Putamen (tissue), 1 donor: ENCODE measurements at regions not wholly inside any gene's neighbourhood (a gene's known extent, or its start where the extent isn't known, plus 50 kb on each side); places are given as distances from the start of the nearest gene placed in this dataset.
"Not testable (repeated sequence)": the region's sequence is repeated elsewhere in the genome, so short reads cannot be mapped to it uniquely, and the experiment has no call there.

Experiments used
- DNase-seq: peaks from one replicate; pipeline ENCODE4 v3.0.0-alpha.2; 2016; ENCODE audit warnings: low spot score

DNA sequence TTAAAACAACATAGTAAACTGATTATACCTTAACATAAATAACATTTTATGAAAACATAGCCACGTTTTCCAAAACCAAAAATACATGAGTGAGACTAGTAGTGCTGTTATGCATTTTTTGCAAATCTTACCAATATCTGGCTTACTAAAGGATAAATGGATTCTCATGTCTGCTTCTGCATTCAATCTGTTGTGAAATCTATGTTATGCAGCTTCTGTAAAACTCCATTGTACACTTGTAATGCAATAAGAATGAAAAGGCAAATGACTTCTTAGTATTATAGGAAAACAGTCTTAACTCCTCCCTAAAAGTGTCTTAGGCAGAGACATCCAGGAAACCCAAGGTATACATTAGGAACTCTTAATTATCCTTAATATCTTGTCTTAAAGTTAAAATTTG, 330.9 kb upstream of the THBS1 start:
- no peak for DNase-seq

DNA sequence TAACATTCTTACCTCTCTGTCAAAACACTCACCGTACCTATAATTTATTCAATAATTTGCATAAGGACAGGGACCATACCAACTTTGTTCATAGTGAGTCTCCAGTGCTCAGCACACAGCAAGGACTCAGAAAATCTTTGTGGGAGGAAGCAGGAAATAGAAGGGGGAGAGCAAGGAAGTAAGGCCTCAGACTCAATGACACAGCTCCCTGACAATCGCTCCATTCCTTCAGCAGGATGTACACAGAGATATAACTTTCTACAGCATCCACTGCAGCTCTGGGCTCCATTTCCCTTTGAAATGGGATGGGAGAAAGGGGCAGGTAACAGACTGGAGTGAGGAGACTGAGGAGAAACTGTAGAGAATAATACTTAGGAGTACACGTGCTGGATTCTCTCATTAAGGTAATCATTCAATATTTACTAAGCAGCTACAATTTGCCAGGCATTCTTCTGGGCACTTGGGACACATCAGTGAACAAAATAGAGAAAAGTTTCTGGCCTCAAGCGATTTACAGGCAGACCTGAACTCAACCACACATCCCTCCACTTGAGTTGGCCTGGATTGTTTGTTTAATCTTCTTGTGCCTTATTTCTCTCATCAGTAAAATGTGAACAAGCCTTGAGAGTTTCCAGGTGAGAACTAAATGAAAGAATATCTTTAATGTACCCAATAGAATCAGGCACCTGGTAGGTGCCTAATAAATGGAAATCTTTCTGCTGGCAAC, 330.3 kb upstream of the THBS1 start:
- DNase-seq = no peak

- DNase-seq = no peak
Observed at GRCh38 chr15:39251413-39252133, 329.3 kb upstream of the THBS1 start.

GRCh38 chr15:39252134-39252470, 328.8 kb upstream of the THBS1 start:
- DNase-seq = no peak

DNA sequence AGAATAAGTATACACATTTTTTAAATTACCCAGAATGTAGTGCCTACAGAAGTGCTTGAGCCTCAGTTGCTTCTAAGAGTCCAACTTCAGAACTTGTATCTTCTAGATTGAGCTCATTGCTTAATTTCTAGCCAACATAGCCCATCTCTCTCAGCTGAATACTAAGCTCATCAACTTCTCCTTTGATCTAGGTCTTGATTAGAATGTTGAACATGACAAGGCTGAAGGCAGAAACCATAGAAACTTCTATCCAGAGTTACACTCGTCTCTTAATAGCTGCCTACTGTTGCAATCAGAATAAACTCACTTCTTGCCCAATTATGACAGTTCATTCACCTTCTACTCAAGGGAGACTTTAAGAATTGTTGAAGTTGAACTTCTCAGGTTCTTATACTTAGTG, 327.3 kb upstream of the THBS1 start:
- DNase-seq = no peak

- DNase-seq = no peak
Observed at GRCh38 chr15:39254181-39254580, 326.7 kb upstream of the THBS1 start.

- DNase-seq = no peak
Observed at GRCh38 chr15:39255760-39256159, 325.1 kb upstream of the THBS1 start.

DNA sequence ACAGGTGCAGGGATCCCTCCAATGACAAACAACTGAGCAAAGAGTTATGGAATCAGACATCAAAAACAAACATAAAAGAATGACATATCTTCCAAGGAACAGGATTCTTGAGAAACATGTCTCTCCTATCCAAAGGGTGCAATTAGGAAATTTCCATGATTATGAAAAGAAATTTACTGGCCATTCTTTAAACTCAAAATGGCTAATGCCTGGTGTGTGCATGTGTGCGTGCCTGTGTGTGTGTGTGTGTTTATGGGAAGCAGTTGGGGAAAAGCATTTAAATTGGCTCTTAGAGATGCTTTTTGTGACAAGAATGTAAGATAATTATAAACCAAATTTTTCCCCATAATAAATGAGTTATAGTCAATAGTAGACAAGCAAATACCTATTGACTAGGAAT, 320.5 kb upstream of the THBS1 start:
- DNase-seq = no peak

DNA sequence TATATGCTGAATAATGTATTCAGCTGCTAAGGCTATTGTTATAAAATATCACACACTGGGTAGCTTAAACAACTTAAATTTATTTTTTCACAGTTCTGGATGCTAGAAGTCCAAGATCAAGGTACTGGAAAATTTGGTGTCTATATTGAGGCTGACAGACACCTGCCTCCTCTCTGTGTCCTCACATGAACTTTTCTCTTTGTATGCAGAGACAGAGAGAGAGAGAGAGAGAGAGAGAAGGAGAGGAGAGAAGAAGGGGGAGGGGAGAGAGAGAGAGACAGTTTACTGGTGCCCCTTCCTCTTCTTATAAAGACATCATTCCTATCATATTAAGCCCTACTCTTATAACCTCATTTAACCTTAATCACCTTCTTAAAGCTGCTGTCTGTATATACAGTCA, 320.1 kb upstream of the THBS1 start:
- DNase-seq = no peak

DNA sequence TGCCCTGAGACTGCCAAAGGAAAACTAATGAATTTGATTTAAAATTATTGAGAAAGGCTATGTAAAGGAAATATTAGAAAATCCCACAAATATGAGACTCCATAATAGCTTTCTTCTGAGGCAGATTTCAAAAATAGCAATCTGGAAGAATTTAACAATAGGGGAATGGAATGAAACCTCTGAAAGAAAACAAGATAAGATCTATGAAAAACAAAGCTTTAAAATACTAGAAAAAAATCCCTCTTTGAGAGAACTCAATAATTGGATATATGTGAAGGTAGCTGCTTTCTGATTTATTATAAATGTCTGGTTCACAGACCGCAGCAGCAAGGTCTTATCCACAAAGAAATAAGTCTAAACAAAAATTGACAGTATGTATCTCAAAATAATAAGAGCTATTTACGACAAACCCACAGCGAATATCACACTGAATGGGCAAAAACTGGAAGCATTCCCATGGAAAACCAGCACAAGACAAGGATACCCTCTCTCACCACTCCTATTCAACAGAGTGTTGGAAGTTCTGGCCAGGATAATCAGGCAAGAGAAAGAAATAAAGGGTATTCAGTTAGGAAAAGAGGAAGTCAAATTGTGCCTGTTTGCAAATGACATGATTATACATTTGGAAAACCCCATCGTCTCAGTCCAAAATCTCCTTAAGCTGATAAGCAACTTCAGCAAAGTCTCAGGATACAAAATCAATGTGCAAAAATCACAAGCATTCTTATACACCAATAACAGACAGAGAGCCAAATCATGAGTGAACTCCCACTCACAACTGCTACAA, 319.3 kb upstream of the THBS1 start:
- DNase-seq = not testable (repeated sequence)

DNA sequence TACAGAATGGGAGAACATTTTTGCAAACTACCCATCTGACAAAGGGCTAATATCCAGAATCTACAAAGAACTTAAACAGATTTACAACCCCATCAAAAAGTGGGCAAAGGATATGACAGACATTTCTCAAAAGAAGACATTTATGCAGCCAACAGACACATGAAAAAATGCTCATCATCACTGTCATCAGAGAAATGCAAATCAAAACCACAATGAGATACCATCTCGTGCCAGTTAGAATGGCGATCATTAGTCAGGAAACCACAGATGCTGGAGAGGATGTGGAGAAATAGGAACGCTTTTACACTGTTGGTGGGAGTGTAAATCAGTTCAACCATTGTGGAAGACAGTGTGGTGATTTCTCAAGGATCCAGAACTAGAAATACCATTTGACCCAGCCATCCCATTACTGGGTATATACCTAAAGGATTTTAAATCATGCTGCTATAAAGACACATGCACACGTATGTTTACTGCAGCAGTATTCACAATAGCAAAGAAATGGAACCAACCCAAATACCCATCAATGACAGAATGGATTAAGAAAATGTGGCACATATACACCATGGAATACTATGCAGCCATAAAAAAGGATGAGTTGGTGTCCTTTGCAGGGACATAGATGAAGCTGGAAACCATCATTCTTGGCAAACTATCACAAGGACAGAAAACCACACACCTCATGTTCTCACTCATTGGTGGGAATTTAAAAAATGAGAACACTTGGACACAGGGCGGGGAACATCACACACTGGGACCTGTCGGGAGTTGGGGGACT, 317.7 kb upstream of the THBS1 start:
- not testable (repeated sequence) for DNase-seq

GRCh38 chr15:39265261-39265660, 315.6 kb upstream of the THBS1 start:
- DNase-seq = no peak

GRCh38 chr15:39266890-39267289, 314.0 kb upstream of the THBS1 start:
- DNase-seq = no peak

- DNase-seq = no peak
Observed at GRCh38 chr15:39267685-39268084, 313.2 kb upstream of the THBS1 start.

GRCh38 chr15:39269352-39269751, 311.5 kb upstream of the THBS1 start:
- DNase-seq = no peak

GRCh38 chr15:39269821-39270220, 311.1 kb upstream of the THBS1 start:
- DNase-seq = no peak

GRCh38 chr15:39270221-39270855, 310.5 kb upstream of the THBS1 start:
- DNase-seq = no peak

DNA sequence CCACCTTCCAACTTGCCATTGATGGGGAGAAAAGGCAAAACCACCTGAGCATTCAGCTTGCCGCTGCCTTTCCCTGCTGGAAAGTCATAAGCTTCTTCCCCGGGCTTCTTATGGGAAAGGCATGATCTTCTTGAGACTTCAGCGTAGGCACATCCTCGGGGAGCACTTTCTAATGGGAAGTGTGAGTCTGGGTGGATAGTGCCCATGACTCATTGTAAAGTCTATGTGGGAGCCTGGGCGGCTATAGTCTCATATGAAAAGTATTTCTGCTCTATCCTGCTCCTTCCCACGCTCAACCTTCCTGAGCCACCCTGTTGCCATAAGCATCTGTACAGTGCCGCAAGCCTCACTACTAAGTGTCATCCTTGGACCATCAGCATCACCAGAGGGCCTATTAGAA, 309.9 kb upstream of the THBS1 start:
- DNase-seq = no peak

GRCh38 chr15:39272901-39273300, 308.0 kb upstream of the THBS1 start:
- no peak for DNase-seq

DNA sequence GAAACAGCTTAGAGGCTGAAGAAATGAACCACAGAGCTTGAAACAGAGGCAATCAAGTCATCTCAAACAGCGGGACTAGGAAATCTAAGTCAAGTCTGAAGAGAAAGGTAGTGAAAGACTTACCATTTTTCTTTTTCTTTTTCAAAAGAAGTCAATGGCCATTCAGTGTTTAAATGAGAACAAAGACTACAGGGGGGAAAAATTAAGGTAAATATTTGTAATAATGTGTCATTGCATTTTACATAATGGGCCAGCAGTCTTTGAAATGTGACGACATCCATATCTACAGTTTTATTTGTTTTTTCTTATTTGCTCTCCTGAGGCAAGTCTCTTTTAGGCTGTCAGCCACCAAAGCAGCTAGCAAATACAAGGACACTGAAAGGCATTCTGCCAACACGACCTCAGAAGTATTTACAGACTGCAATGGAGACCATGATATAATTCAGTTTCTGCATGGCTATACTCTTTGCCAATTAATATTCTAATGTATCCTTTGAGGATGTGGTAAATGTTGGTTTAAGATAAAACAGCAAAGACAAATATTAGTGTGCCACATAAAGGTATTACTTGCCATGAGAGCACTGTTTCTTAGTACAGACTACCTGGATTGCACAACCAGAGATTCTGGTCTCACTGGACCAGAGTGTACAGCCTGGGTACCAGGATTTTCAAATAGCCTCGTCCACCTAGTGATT, 307.0 kb upstream of the THBS1 start:
- no peak for DNase-seq

GRCh38 chr15:39275066-39275465, 305.8 kb upstream of the THBS1 start:
- no peak for DNase-seq
